ENCODE measurements at regions not wholly inside any gene's neighbourhood (a gene's known extent, or its start where the extent isn't known, plus 50 kb on each side); places are given as distances from the start of the nearest gene placed in this dataset.

DNA sequence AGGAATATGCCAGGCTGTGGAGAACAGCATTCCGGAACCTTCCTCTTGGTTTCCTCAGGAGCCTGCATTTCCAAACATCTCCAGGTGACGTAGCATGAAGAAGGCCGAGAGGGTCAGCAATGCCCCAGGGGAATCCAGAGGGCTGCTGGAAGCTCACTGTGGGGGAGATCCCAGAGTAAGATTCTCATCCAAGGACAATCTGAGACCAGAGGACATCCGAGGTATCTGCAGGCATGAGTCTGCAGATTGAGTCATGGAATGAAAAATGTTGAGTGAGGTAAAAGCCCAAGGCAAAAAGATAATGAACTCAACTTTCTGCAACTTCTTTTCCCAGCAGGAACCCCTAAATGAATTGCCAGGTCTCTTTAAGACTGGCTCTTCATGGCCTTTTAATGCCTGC is 73.5 kb downstream of the KIF4B start:
- TF ChIP-seq POLR2AphosphoS5 (IDR thresholded peaks at IDR 0.05; ENCODE audit: low read depth, low read length) (no peak), POLR2A (IDR thresholded peaks at IDR 0.05; ENCODE audit: low read depth, low read length) (no peak)

All from GM12892 (cell line).